ENCODE measurements at regions not wholly inside any gene's neighbourhood (a gene's known extent, or its start where the extent isn't known, plus 50 kb on each side); places are given as distances from the start of the nearest gene placed in this dataset.

- H3K9me2 ChIP-seq (ENCODE audit: insufficient read depth): no peaks in the 10 kb centered on the region
- H3K27me3 ChIP-seq (replicated peaks; ENCODE audit: insufficient read depth): no peaks in the 10 kb centered on the region; the same call in 1 of the 2 replicates
- H3K27ac ChIP-seq: no peak overlapping the region
- H3K79me2 ChIP-seq (ENCODE audit: insufficient read depth): no peaks in the 10 kb centered on the region
- no peaks in the 10 kb centered on the region for H3F3A ChIP-seq (ENCODE audit: insufficient read depth)
- TF ChIP-seq EZH2phosphoT487 (IDR thresholded peaks at IDR 0.05; ENCODE audit: insufficient read depth, low read depth) (no peak), EZH2 (IDR thresholded peaks at IDR 0.05; ENCODE audit: insufficient read depth, poor library complexity, severe bottlenecking) (no peak)
- no peaks in the 10 kb centered on the region for H3K36me3 ChIP-seq (ENCODE audit: low read depth)
- no peaks in the 10 kb centered on the region for H3K9me3 ChIP-seq (ENCODE audit: low read depth)
- H3K4me2 ChIP-seq (ENCODE audit: unreplicated experiment): no peak overlapping the region
- H2AFZ ChIP-seq: no peak overlapping the region
- in situ Hi-C loops (cut with MboI): loop anchor here (25.0 kb wide), 1 partner anchor 679 kb away; no protein-coding TSS in a partner anchor
- no peaks in the 10 kb centered on the region for H3K4me1 ChIP-seq (ENCODE audit: insufficient read depth)
- no peak overlapping the region for H3K4me3 ChIP-seq
- H4K20me1 ChIP-seq (ENCODE audit: insufficient read depth): no peaks in the 10 kb centered on the region
- H3K9ac ChIP-seq: no peak overlapping the region
- DNase-seq: no peak
These were observed 116.5 kb downstream of the NOL4 start for GRCh38 chr18:34108206-34108605.

DNA sequence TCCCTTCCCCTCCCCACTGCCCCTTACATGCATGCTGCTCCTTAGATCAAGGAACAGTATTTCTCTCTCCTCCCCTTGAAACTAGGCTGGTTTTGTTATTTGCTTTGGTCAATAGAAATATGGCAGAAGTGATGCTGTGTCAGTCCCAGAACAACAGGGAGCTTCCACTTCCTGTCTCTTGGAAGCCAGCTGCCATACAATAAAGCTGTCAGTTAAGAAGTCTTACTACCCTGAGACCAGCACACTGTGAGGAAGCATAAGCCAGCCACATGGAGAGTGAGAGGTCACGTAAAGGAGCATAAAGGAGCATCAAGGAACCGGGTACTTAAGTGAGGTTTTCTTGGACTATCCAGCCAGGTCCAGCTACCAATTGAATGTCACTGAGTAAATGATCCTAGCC, 126.6 kb downstream of the NOL4 start:
- Histone ChIP-seq H3K9ac (no peak overlapping the region), H3K9me2 (ENCODE audit: insufficient read depth) (no peaks in the 10 kb centered on the region), H3K9me3 (ENCODE audit: low read depth) (no peaks in the 10 kb centered on the region), H3K4me1 (ENCODE audit: insufficient read depth) (no peaks in the 10 kb centered on the region), H3K36me3 (ENCODE audit: low read depth) (no peaks in the 10 kb centered on the region), H3K4me2 (ENCODE audit: unreplicated experiment) (no peak overlapping the region), H3K79me2 (ENCODE audit: insufficient read depth) (no peaks in the 10 kb centered on the region), H3F3A (ENCODE audit: insufficient read depth) (no peaks in the 10 kb centered on the region), H2AFZ (no peak overlapping the region), H4K20me1 (ENCODE audit: insufficient read depth) (no peaks in the 10 kb centered on the region), H3K4me3 (no peak overlapping the region), H3K27ac (no peak overlapping the region), H3K27me3 (replicated peaks; ENCODE audit: insufficient read depth) (no peaks in the 10 kb centered on the region)
- TF ChIP-seq EZH2 (IDR thresholded peaks at IDR 0.05; ENCODE audit: insufficient read depth, poor library complexity, severe bottlenecking) (no peak), EZH2phosphoT487 (IDR thresholded peaks at IDR 0.05; ENCODE audit: insufficient read depth, low read depth) (no peak)
- in situ Hi-C loops (cut with MboI): no loop called here
- 8 to 17% methylated on average over 2 of the region's 2 CpGs for WGBS, 2 experiments (ENCODE audit: low coverage in 1 of 2, low lambda C conversion rate in 2 of 2, missing lambda C conversion rate in 2 of 2)
- DNase-seq: no peak

DNA sequence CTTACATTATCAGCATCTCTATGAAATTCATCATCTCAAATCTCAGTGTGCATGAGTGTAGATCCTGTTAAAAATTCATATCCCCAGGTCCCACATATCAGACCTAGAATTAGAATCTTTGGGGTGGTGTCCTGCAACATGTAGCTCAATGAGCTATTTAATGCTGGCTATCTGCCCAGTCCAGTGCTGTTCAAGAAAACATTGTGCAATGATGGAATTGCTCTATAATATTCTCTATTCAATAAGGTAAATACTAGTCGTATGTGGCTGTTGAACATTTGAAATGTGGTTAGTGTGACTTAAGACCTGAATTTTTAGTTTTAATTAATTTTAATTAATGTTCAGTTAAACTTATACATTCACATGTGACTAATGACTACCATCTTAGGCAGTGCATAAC, 127.4 kb downstream of the NOL4 start:
- Histone ChIP-seq H3K9ac (no peak overlapping the region), H3K4me2 (ENCODE audit: unreplicated experiment) (no peak overlapping the region), H3K4me3 (no peak overlapping the region), H3K9me3 (ENCODE audit: low read depth) (no peaks in the 10 kb centered on the region), H3K36me3 (ENCODE audit: low read depth) (no peaks in the 10 kb centered on the region), H3K9me2 (ENCODE audit: insufficient read depth) (no peaks in the 10 kb centered on the region), H2AFZ (no peak overlapping the region), H3K4me1 (ENCODE audit: insufficient read depth) (no peaks in the 10 kb centered on the region), H3K79me2 (ENCODE audit: insufficient read depth) (no peaks in the 10 kb centered on the region), H3K27ac (no peak overlapping the region), H4K20me1 (ENCODE audit: insufficient read depth) (no peaks in the 10 kb centered on the region), H3K27me3 (replicated peaks; ENCODE audit: insufficient read depth) (no peaks in the 10 kb centered on the region), H3F3A (ENCODE audit: insufficient read depth) (no peaks in the 10 kb centered on the region)
- DNase-seq: peak; percentile 20
- in situ Hi-C loops (cut with MboI): no loop called here
- WGBS, 2 experiments (ENCODE audit: low coverage in 1 of 2, low lambda C conversion rate in 2 of 2, missing lambda C conversion rate in 2 of 2): 0 to 7% methylated on average over 1 of the region's 1 CpG
- TF ChIP-seq EZH2phosphoT487 (IDR thresholded peaks at IDR 0.05; ENCODE audit: insufficient read depth, low read depth) (no peak), EZH2 (IDR thresholded peaks at IDR 0.05; ENCODE audit: insufficient read depth, poor library complexity, severe bottlenecking) (no peak)

DNA sequence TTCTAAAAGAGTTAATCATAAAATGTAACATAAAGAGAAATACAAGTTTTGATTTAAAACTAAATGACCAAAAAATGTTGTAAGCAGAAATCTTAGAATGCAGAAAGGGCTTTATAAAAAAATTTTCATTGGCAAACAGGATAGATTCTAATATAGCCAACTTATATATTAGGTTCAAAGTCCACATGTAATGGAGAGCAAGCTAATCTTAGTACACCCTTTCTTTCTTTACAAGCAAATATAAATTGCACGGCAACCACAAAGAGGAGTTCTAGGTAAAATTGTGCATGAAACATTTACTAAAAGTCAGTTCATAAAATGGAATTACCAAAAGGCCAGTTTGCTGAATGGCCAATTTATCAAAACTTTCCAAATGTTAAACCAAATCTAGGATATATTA, 130.6 kb downstream of the NOL4 start:
- H3K36me3 ChIP-seq (ENCODE audit: low read depth): no peaks in the 10 kb centered on the region
- no peak overlapping the region for H3K9ac ChIP-seq
- H2AFZ ChIP-seq: no peak overlapping the region
- H3K27ac ChIP-seq: no peak overlapping the region
- H4K20me1 ChIP-seq (ENCODE audit: insufficient read depth): no peaks in the 10 kb centered on the region
- no peaks in the 10 kb centered on the region for H3K9me2 ChIP-seq (ENCODE audit: insufficient read depth)
- no peak overlapping the region for H3K4me2 ChIP-seq (ENCODE audit: unreplicated experiment)
- H3K79me2 ChIP-seq (ENCODE audit: insufficient read depth): no peaks in the 10 kb centered on the region
- no peaks in the 10 kb centered on the region for H3K27me3 ChIP-seq (replicated peaks; ENCODE audit: insufficient read depth)
- WGBS, 2 experiments (ENCODE audit: low coverage in 1 of 2, low lambda C conversion rate in 2 of 2, missing lambda C conversion rate in 2 of 2): 80% methylated on average over 1 of the region's 1 CpG
- H3F3A ChIP-seq (ENCODE audit: insufficient read depth): no peaks in the 10 kb centered on the region
- DNase-seq: no peak
- H3K9me3 ChIP-seq (ENCODE audit: low read depth): no peaks in the 10 kb centered on the region
- TF ChIP-seq EZH2 (IDR thresholded peaks at IDR 0.05; ENCODE audit: insufficient read depth, poor library complexity, severe bottlenecking): no peak
- no peak for TF ChIP-seq EZH2phosphoT487 (IDR thresholded peaks at IDR 0.05; ENCODE audit: insufficient read depth, low read depth)
- H3K4me1 ChIP-seq (ENCODE audit: insufficient read depth): no peaks in the 10 kb centered on the region
- in situ Hi-C loops (cut with MboI): no loop called here
- no peak overlapping the region for H3K4me3 ChIP-seq

- H3K9me3 ChIP-seq (ENCODE audit: low read depth): no peaks in the 10 kb centered on the region
- in situ Hi-C loops (cut with MboI): no loop called here
- no peak overlapping the region for H2AFZ ChIP-seq
- H3K9ac ChIP-seq: no peak overlapping the region
- H3K27ac ChIP-seq: no peak overlapping the region
- no peak overlapping the region for H3K4me3 ChIP-seq
- H3K27me3 ChIP-seq (replicated peaks; ENCODE audit: insufficient read depth): no peaks in the 10 kb centered on the region
- no peaks in the 10 kb centered on the region for H3F3A ChIP-seq (ENCODE audit: insufficient read depth)
- H3K4me2 ChIP-seq (ENCODE audit: unreplicated experiment): no peak overlapping the region
- 32 to 35% methylated on average over 1 of the region's 1 CpG for WGBS, 2 experiments (ENCODE audit: low coverage in 1 of 2, low lambda C conversion rate in 2 of 2, missing lambda C conversion rate in 2 of 2)
- H3K36me3 ChIP-seq (ENCODE audit: low read depth): no peaks in the 10 kb centered on the region
- no peak for DNase-seq
- TF ChIP-seq EZH2 (IDR thresholded peaks at IDR 0.05; ENCODE audit: insufficient read depth, poor library complexity, severe bottlenecking) (no peak), EZH2phosphoT487 (IDR thresholded peaks at IDR 0.05; ENCODE audit: insufficient read depth, low read depth) (no peak)
- no peaks in the 10 kb centered on the region for H3K9me2 ChIP-seq (ENCODE audit: insufficient read depth)
- H3K4me1 ChIP-seq (ENCODE audit: insufficient read depth): no peaks in the 10 kb centered on the region
- no peaks in the 10 kb centered on the region for H4K20me1 ChIP-seq (ENCODE audit: insufficient read depth)
- no peaks in the 10 kb centered on the region for H3K79me2 ChIP-seq (ENCODE audit: insufficient read depth)
These were observed 131.9 kb downstream of the NOL4 start for GRCh38 chr18:34092796-34093195.
